D721Med (cell line): ENCODE measurements at regions not wholly inside any gene's neighbourhood (a gene's known extent, or its start where the extent isn't known, plus 50 kb on each side); places are given as distances from the start of the nearest gene placed in this dataset.

Source experiments
- DNase-seq: peaks from one replicate; pipeline ENCODE4 v3.0.0; 2011; ENCODE audit warnings: low spot score; ENCODE audit not compliant: insufficient read length
- FAIRE-seq: peaks from 2 replicates; lab custom pipeline; 2011; peaks lifted over from hg19 to GRCh38; lab: Jason Lieb, UNC
- CTCF ChIP-seq: IDR thresholded peaks from 2 replicates; pipeline ENCODE4 v1.5.1; 2012; ENCODE audit warnings: mild to moderate bottlenecking, control low read depth; ENCODE audit not compliant: insufficient read depth; ENCODE audit errors: missing control alignments

GRCh38 chr12:5223881-5224280 lies 180.2 kb downstream of the KCNA5 start:
- TF ChIP-seq CTCF = no peak
- DNase-seq = no peak
- no peak for FAIRE-seq

DNA sequence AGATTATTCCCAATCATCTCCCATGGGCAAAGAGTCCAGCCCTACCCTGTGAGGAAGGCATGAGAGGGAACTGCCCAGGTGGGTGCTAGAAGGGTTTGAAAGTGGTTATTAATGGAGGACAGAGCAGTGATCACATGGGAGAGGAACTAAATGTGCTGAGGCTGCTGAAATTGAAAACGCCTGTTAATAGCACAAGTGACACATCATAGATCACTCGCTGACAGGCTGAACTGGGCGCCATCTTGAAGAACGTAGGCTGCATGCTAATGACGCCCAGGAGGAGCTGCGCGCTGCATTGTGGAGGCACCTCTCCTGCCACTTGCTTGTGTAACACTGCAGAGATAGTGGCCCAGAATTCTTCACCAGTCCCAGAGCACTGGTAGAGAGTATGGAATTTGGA lies 182.9 kb downstream of the KCNA5 start:
- no peak for DNase-seq
- no peak for FAIRE-seq
- no peak for TF ChIP-seq CTCF

DNA sequence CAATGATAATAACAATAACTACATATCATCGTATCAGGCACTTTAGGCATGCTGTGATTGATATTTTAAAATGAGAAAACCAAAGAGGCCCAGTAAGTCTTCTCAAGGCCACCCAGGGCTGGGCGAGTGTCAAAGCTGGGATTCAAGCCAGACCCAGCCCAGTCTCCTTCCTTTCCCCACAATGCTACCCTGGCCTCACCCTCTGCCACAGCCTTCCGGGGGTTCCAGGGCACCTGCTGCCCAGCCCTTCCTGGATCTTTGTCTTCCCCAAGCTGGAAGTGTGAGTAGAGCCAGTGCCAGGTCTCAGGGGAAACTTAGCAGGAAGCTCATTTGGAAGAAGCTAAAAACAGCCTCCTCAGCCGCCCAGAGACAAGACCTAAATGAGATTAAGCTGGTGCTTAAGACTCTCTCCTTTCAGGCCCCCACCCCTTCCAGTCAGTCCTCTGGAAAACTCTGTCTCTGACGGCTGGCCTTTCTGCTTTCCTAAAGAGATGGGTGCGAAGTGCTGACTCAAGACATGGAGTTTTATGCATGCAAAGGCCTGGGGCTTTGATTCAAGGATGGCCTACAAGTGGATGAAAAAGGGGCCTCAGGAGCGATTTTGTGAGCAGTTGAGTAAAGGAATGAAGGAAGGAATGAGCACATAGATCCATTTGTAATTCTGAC lies 184.2 kb downstream of the KCNA5 start:
- DNase-seq = no peak
- TF ChIP-seq CTCF = no peak

DNA sequence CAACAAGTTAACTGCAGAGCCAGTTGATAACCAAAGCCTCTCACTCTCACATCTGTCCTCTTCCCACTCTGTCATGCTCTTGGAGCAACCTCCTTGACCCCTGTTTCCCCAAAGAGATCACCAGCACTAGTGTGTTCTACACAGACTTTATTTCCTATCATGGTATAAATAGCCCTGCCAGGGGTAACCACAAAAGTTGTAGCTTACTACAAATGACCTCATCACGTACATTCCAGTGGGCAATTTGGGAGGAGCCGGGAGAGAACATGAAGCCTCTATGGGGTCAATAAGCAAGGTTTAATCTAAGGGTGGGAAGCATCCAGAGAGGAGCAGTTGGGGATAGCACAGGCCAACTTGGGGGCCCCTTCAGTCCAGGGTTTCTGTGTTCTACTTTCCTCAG lies 186.5 kb downstream of the KCNA5 start:
- FAIRE-seq (no peak), DNase-seq (no peak)
- TF ChIP-seq CTCF = no peak

More for the DNA sequence above, 184.2 kb downstream of the KCNA5 start:
- no peak for FAIRE-seq

DNA sequence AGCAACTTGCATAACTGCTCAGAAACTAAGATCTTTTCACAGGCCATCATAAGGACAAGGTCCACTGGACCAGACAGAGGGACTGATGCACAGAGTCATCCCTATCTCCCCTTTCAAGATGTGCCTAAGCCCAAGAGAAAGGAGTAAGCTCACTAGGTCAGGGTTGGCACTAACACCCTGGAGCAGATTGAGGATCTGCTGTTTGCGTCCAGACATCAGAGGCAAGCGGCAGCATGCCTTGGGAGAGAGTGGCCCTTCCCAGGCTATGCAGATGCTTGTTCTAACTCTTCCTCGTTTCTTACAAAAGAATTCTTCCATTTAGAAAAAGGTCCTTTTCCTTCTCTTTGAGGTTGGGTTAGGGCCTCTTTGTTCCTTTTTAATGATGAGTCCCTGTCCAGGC lies 187.2 kb downstream of the KCNA5 start:
- DNase-seq (no peak), FAIRE-seq (no peak)
- no peak for TF ChIP-seq CTCF

- TF ChIP-seq CTCF = no peak
- no peak for FAIRE-seq
- no peak for DNase-seq
Observed at GRCh38 chr12:5232291-5232690, 188.6 kb downstream of the KCNA5 start.

DNA sequence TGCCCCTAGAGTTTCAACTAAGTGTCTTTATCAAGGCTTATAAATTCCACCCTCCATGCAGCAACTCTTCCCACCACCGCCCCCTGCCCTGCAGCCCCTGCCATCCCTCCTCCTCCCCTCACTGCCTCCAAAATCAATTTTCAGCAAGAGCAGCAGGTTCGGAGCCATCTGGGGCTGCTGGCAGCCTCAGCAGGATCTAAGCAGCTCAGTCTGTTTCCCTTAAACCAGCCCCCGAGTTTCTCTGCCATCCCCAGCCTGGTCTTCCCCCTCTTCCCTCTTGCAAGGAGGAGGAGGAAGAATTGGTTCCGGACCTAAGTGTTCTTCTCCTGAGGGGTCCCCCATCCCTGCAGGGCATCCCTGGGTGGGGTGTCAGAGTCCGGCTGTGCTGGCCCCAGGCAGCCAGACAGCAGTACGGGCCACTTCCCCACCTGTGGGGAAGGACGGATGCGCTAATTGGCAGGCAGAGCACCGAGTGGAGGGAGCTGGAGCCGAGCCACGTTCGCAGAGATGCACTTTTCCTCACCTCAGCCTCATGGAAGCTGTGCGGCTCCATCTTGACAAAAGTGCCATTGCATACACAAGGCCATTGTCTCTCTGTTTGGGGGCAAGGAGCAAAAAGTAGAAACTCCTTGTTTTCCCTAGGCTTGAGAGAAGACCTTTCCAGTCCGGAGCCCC lies 189.3 kb downstream of the KCNA5 start:
- DNase-seq = no peak
- FAIRE-seq = no peak
- no peak for TF ChIP-seq CTCF
